ENCODE measurements at regions not wholly inside any gene's neighbourhood (a gene's known extent, or its start where the extent isn't known, plus 50 kb on each side); places are given as distances from the start of the nearest gene placed in this dataset.

GRCh38 chr21:17693801-17694200 lies 81.1 kb upstream of the BTG3 start:
- no peaks in the 10 kb centered on the region for H3K27me3 ChIP-seq (ENCODE audit: insufficient read depth, low read depth)
- no peak overlapping the region for H2AFZ ChIP-seq (ENCODE audit: low read depth)
- peaks cover 5% of the 10 kb centered on the region for H3K4me1 ChIP-seq (ENCODE audit: low read depth, poor library complexity, severe bottlenecking)
- H3K4me2 ChIP-seq: no peak overlapping the region
- no peaks in the 10 kb centered on the region for H4K20me1 ChIP-seq (ENCODE audit: insufficient read depth)
- no peak overlapping the region for H3K27ac ChIP-seq
- no peak overlapping the region for H3K4me3 ChIP-seq (IDR thresholded peaks at IDR 0.05; ENCODE audit: insufficient read depth, low read depth, low read length)
- H3K79me2 ChIP-seq (ENCODE audit: insufficient read depth, low read depth): no peaks in the 10 kb centered on the region
- no peak for TF ChIP-seq CTCF (conservative IDR thresholded peaks at IDR 0.05; ENCODE audit: low read depth, low read length)
- no peaks in the 10 kb centered on the region for H3K36me3 ChIP-seq (ENCODE audit: insufficient read depth)
- H3K9ac ChIP-seq: no peak overlapping the region

GRCh38 chr21:17690078-17690494 lies 77.4 kb upstream of the BTG3 start:
- Histone ChIP-seq H3K27me3 (ENCODE audit: insufficient read depth, low read depth) (no peaks in the 10 kb centered on the region), H4K20me1 (ENCODE audit: insufficient read depth) (no peaks in the 10 kb centered on the region), H3K36me3 (ENCODE audit: insufficient read depth) (no peaks in the 10 kb centered on the region), H3K4me3 (IDR thresholded peaks at IDR 0.05; ENCODE audit: insufficient read depth, low read depth, low read length) (no peak overlapping the region), H2AFZ (ENCODE audit: low read depth) (no peak overlapping the region), H3K9ac (no peak overlapping the region), H3K4me2 (no peak overlapping the region), H3K4me1 (ENCODE audit: low read depth, poor library complexity, severe bottlenecking) (peaks cover 9% of the 10 kb centered on the region), H3K27ac (no peak overlapping the region), H3K79me2 (ENCODE audit: insufficient read depth, low read depth) (no peaks in the 10 kb centered on the region)
- TF ChIP-seq CTCF (conservative IDR thresholded peaks at IDR 0.05; ENCODE audit: low read depth, low read length): no peak

GRCh38 chr21:17688912-17689874 lies 76.5 kb upstream of the BTG3 start:
- H3K36me3 ChIP-seq (ENCODE audit: insufficient read depth): no peaks in the 10 kb centered on the region
- no peak overlapping the region for H3K4me2 ChIP-seq

GRCh38 chr21:17682924-17683323 lies 70.2 kb upstream of the BTG3 start:
- no peak overlapping the region for H3K27ac ChIP-seq
- no peaks in the 10 kb centered on the region for H3K36me3 ChIP-seq (ENCODE audit: insufficient read depth)
- no peak overlapping the region for H3K9ac ChIP-seq
- no peak for TF ChIP-seq CTCF (conservative IDR thresholded peaks at IDR 0.05; ENCODE audit: low read depth, low read length)
- H3K27me3 ChIP-seq (ENCODE audit: insufficient read depth, low read depth): no peaks in the 10 kb centered on the region
- no peak overlapping the region for H3K4me2 ChIP-seq
- H3K4me3 ChIP-seq (IDR thresholded peaks at IDR 0.05; ENCODE audit: insufficient read depth, low read depth, low read length): no peak overlapping the region
- no peaks in the 10 kb centered on the region for H4K20me1 ChIP-seq (ENCODE audit: insufficient read depth)
- H3K4me1 ChIP-seq (ENCODE audit: low read depth, poor library complexity, severe bottlenecking): no peaks in the 10 kb centered on the region
- no peak overlapping the region for H2AFZ ChIP-seq (ENCODE audit: low read depth)
- no peaks in the 10 kb centered on the region for H3K79me2 ChIP-seq (ENCODE audit: insufficient read depth, low read depth)

More at GRCh38 chr21:17688912-17689874, 76.5 kb upstream of the BTG3 start:
- no peak overlapping the region for H3K9ac ChIP-seq
- H3K27ac ChIP-seq: no peak overlapping the region
- H3K27me3 ChIP-seq (ENCODE audit: insufficient read depth, low read depth): no peaks in the 10 kb centered on the region
- H2AFZ ChIP-seq (ENCODE audit: low read depth): peak overlapping the region; percentile 47; the same call in 1 of the 2 replicates
- no peaks in the 10 kb centered on the region for H3K79me2 ChIP-seq (ENCODE audit: insufficient read depth, low read depth)
- peaks cover 9% of the 10 kb centered on the region for H3K4me1 ChIP-seq (ENCODE audit: low read depth, poor library complexity, severe bottlenecking)
- TF ChIP-seq CTCF (conservative IDR thresholded peaks at IDR 0.05; ENCODE audit: low read depth, low read length): peak; percentile 55
- H4K20me1 ChIP-seq (ENCODE audit: insufficient read depth): no peaks in the 10 kb centered on the region
- H3K4me3 ChIP-seq (IDR thresholded peaks at IDR 0.05; ENCODE audit: insufficient read depth, low read depth, low read length): no peak overlapping the region
